ENCODE measurements at regions not wholly inside any gene's neighbourhood (a gene's known extent, or its start where the extent isn't known, plus 50 kb on each side); places are given as distances from the start of the nearest gene placed in this dataset.

GRCh38 chr13:106349080-106349931 lies 186.2 kb downstream of the EFNB2 start:
- H4K91ac ChIP-seq (ENCODE audit: insufficient read depth, low read depth, low read length), result no peak overlapping the region
- no peaks in the 10 kb centered on the region for H4K20me1 ChIP-seq (ENCODE audit: insufficient read depth, low read length)
- peaks cover 1% of the 10 kb centered on the region; the same call in 1 of the 2 replicates for H3K4me1 ChIP-seq (ENCODE audit: control insufficient read depth, insufficient read depth, low read length)
- H2BK5ac ChIP-seq (ENCODE audit: low read depth, low read length, poor library complexity, severe bottlenecking), result no peak overlapping the region
- ChIA-PET POLR2A (ENCODE audit: unreplicated experiment) (no interaction called here), CTCF (interaction anchor here (0.6 kb wide), 1 partner anchor 20 kb away, joined by 3 read pairs; no protein-coding TSS in a partner anchor)
- H3K14ac ChIP-seq (replicated peaks; ENCODE audit: low read depth, low read length), result no peak overlapping the region
- H3K4me2 ChIP-seq (ENCODE audit: low read depth, low read length), result peak overlapping the region; percentile 55
- dilution Hi-C loops (cut with HindIII; ENCODE audit: low sequenced_read_pairs, unreplicated experiment), result no loop called here
- peak overlapping the region; percentile 73 for H2AK9ac ChIP-seq (replicated peaks; ENCODE audit: low read depth, low read length, poor library complexity)
- no peak overlapping the region for H3K23ac ChIP-seq (ENCODE audit: low read depth, low read length)
- H3K9me1 ChIP-seq (ENCODE audit: insufficient read depth, low read length), result no peaks in the 10 kb centered on the region
- H3K9me3 ChIP-seq (ENCODE audit: control insufficient read depth, insufficient read depth, low read length), result no peaks in the 10 kb centered on the region
- H3K36me3 ChIP-seq (ENCODE audit: control insufficient read depth, insufficient read depth, low read length), result no peaks in the 10 kb centered on the region; the same call in 1 of the 2 replicates
- H2BK15ac ChIP-seq (ENCODE audit: low read depth, low read length), result no peak overlapping the region
- 0 out of 2 replicates have a peak overlapping the region, but pooled peaks have one; percentile 3 for H3K4me3 ChIP-seq (ENCODE audit: insufficient read depth, low read depth, low read length)
- H2BK120ac ChIP-seq (ENCODE audit: low read depth, low read length), result no peak overlapping the region
- H4K8ac ChIP-seq (ENCODE audit: low read depth in 2 of 2, low read length in 2 of 2), result no peak overlapping the region
- intact Hi-C loops (cut with micrococcal nuclease), result no loop called here
- H2AFZ ChIP-seq (replicated peaks; ENCODE audit: low read length, poor library complexity), result peak overlapping the region; percentile 87
- H3K4ac ChIP-seq (ENCODE audit: low read depth, low read length), result no peak overlapping the region
- H3K27ac ChIP-seq (ENCODE audit: insufficient read depth, low read length), result no peak overlapping the region
- H3K79me1 ChIP-seq (ENCODE audit: low read depth in 1 of 2, low read length in 2 of 2), result no peaks in the 10 kb centered on the region
- no peak overlapping the region for H4K5ac ChIP-seq (ENCODE audit: low read depth, low read length)
- no peak overlapping the region for H3K56ac ChIP-seq (ENCODE audit: extremely low read depth, insufficient read depth, low read length)
- in situ Hi-C loops (cut with MboI; ENCODE audit: low sequenced_read_pairs), result no loop called here
- H2BK20ac ChIP-seq (ENCODE audit: low read depth, low read length), result no peak overlapping the region
- H2AK5ac ChIP-seq (ENCODE audit: low read depth, low read length), result no peak overlapping the region
- WGBS, 2 experiments (ENCODE audit: extremely low coverage in 2 of 2, insufficient read length in 1 of 2), result 3% methylated on average over 10 of the region's 30 CpGs; no CpG with 5 or more reads in 1 of the 2 experiments
- no peak overlapping the region for H3K9ac ChIP-seq (ENCODE audit: low read depth, low read length)
- peak; percentile 34 for DNase-seq
- H3K27me3 ChIP-seq (ENCODE audit: control insufficient read depth, insufficient read depth, low read length), result peaks cover 10% of the 10 kb centered on the region
- H3K18ac ChIP-seq (ENCODE audit: low read depth, low read length), result no peak overlapping the region
- peak; percentile 43 for ATAC-seq (ENCODE audit: low read depth)
- no TSS peak for BruUV-seq (replicated peaks)
- no peak for TF ChIP-seq RFX5 (IDR thresholded peaks at IDR 0.05; ENCODE audit: low read depth, low read length)

Measured in IMR-90 (cell line).